GM12878 (cell line): ENCODE measurements at regions not wholly inside any gene's neighbourhood (a gene's known extent, or its start where the extent isn't known, plus 50 kb on each side); places are given as distances from the start of the nearest gene placed in this dataset.

Experiments used
- ASH2L ChIP-seq: fragments of 300-600, 200-600 bp; sonication (generic); IDR thresholded peaks from 2 replicates; pipeline ENCODE4 v1.6.1; 2017; ENCODE audit warnings: low read depth, mild to moderate bottlenecking, borderline replicate concordance
- CREB1 ChIP-seq: IDR thresholded peaks from 2 replicates; pipeline ENCODE4 v1.6.1; 2012; ENCODE audit warnings: low read depth, mild to moderate bottlenecking, inconsistent platforms
- ESRRA ChIP-seq: IDR thresholded peaks from 2 replicates; pipeline ENCODE4 v1.6.1; 2012; ENCODE audit warnings: mild to moderate bottlenecking, low read length, improper control_type of control experiment
- IKZF1 ChIP-seq: fragments of 450-650 bp; conservative IDR thresholded peaks from 2 replicates; pipeline ENCODE4 v1.6.1; 2017; ENCODE audit warnings: antibody characterized with exemption, mild to moderate bottlenecking
- JUNB ChIP-seq: IDR thresholded peaks from 2 replicates; pipeline ENCODE4 v1.6.1; 2016; ENCODE audit warnings: antibody characterized with exemption, mild to moderate bottlenecking
- POLR2AphosphoS5 ChIP-seq: IDR thresholded peaks from 2 replicates; pipeline ENCODE4 v1.6.1; 2011; ENCODE audit warnings: mild to moderate bottlenecking, low read length, inconsistent platforms
- RFX5 ChIP-seq: IDR thresholded peaks from 2 replicates; pipeline ENCODE4 v1.6.1; 2011; ENCODE audit warnings: low read depth, low read length, improper control_type of control experiment
- STAT1 ChIP-seq: fragments of 450-650 bp; conservative IDR thresholded peaks from 2 replicates; pipeline ENCODE4 v1.6.1; 2014; ENCODE audit warnings: antibody characterized with exemption, mild to moderate bottlenecking
- TARDBP ChIP-seq: IDR thresholded peaks from 2 replicates; pipeline ENCODE4 v1.6.1; 2016; ENCODE audit warnings: borderline replicate concordance
- YBX1 ChIP-seq: fragments of 450-650 bp; IDR thresholded peaks from 2 replicates; pipeline ENCODE4 v1.6.1; 2016; ENCODE audit warnings: antibody characterized with exemption
- TF ChIP-seq, protein P1 (sequence below): IDR thresholded peaks from 2 replicates; pipeline ENCODE4 v1.6.1; 2011; ENCODE audit warnings: low read depth, low read length, improper control_type of control experiment, borderline replicate concordance
- TF ChIP-seq, protein P2 (sequence below): IDR thresholded peaks from 2 replicates; pipeline ENCODE4 v1.6.1; 2011; ENCODE audit warnings: mild to moderate bottlenecking, low read depth, low read length, moderate library complexity; ENCODE audit not compliant: insufficient replicate concordance
- TF ChIP-seq, protein P3 (sequence below): fragments of 450-650 bp; formaldehyde crosslinking; IDR thresholded peaks from 2 replicates; pipeline ENCODE4 v1.4.0; 2022; ENCODE audit warnings: mild to moderate bottlenecking, moderate library complexity
- TF ChIP-seq, protein P4 (sequence below): IDR thresholded peaks from 2 replicates; pipeline ENCODE4 v1.6.1; 2012; ENCODE audit warnings: improper control_type of control experiment, low read depth, low read length; ENCODE audit not compliant: insufficient replicate concordance
- TF ChIP-seq, protein P5 (sequence below): IDR thresholded peaks from 2 replicates; pipeline ENCODE4 v1.6.1; 2012; ENCODE audit warnings: mild to moderate bottlenecking, low read depth, low read length

DNA sequence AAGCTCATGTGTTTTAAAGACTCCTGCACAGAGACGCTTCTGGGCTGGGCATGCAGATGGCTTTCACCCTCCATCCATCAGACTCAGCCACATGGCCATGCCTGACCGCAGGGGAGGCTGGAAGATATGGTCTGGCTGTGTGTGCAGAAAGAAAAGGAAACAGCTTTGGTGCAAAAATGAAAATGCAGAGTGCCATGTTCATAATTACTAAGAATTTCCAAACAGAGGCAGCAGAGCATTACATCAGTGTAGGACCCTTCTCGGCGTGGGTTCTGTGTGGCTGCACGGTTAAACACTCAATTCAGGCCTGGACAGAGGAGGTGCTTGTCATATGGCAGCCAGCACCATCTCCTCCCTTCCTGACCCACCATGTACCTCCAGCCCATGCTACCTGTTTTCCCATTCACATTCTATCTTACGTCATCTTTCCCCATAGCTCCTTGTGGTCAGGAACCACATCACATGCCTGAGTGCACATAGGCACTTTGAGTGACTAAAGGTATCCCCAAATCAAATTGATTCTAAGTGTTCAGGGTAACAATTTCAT is 200.3 kb upstream of the ID2 start (continued):
- TF ChIP-seq TARDBP: no peak
- TF ChIP-seq RFX5: no peak
- peak; percentile 91 for TF ChIP-seq IKZF1
- TF ChIP-seq, protein P1, sequence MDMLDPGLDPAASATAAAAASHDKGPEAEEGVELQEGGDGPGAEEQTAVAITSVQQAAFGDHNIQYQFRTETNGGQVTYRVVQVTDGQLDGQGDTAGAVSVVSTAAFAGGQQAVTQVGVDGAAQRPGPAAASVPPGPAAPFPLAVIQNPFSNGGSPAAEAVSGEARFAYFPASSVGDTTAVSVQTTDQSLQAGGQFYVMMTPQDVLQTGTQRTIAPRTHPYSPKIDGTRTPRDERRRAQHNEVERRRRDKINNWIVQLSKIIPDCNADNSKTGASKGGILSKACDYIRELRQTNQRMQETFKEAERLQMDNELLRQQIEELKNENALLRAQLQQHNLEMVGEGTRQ: no peak
- TF ChIP-seq POLR2AphosphoS5: no peak
- TF ChIP-seq, protein P2, sequence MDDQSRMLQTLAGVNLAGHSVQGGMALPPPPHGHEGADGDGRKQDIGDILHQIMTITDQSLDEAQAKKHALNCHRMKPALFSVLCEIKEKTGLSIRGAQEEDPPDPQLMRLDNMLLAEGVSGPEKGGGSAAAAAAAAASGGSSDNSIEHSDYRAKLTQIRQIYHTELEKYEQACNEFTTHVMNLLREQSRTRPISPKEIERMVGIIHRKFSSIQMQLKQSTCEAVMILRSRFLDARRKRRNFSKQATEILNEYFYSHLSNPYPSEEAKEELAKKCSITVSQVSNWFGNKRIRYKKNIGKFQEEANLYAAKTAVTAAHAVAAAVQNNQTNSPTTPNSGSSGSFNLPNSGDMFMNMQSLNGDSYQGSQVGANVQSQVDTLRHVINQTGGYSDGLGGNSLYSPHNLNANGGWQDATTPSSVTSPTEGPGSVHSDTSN: peak; percentile 16
- no peak for TF ChIP-seq ASH2L
- TF ChIP-seq ESRRA: no peak
- TF ChIP-seq, protein P3, sequence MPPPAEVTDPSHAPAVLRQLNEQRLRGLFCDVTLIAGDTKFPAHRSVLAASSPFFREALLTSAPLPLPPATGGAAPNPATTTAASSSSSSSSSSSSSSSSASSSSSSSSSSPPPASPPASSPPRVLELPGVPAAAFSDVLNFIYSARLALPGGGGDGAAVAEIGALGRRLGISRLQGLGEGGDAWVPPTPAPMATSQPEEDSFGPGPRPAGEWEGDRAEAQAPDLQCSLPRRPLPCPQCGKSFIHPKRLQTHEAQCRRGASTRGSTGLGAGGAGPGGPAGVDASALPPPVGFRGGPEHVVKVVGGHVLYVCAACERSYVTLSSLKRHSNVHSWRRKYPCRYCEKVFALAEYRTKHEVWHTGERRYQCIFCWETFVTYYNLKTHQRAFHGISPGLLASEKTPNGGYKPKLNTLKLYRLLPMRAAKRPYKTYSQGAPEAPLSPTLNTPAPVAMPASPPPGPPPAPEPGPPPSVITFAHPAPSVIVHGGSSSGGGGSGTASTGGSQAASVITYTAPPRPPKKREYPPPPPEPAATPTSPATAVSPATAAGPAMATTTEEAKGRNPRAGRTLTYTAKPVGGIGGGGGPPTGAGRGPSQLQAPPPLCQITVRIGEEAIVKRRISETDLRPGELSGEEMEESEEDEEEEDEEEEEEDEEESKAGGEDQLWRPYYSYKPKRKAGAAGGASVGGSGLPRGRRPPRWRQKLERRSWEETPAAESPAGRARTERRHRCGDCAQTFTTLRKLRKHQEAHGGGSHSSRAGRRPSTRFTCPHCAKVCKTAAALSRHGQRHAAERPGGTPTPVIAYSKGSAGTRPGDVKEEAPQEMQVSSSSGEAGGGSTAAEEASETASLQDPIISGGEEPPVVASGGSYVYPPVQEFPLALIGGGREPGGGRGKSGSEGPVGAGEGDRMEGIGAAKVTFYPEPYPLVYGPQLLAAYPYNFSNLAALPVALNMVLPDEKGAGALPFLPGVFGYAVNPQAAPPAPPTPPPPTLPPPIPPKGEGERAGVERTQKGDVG (CRISPR knock-in tag): no peak
- TF ChIP-seq YBX1: no peak
- TF ChIP-seq, protein P4, sequence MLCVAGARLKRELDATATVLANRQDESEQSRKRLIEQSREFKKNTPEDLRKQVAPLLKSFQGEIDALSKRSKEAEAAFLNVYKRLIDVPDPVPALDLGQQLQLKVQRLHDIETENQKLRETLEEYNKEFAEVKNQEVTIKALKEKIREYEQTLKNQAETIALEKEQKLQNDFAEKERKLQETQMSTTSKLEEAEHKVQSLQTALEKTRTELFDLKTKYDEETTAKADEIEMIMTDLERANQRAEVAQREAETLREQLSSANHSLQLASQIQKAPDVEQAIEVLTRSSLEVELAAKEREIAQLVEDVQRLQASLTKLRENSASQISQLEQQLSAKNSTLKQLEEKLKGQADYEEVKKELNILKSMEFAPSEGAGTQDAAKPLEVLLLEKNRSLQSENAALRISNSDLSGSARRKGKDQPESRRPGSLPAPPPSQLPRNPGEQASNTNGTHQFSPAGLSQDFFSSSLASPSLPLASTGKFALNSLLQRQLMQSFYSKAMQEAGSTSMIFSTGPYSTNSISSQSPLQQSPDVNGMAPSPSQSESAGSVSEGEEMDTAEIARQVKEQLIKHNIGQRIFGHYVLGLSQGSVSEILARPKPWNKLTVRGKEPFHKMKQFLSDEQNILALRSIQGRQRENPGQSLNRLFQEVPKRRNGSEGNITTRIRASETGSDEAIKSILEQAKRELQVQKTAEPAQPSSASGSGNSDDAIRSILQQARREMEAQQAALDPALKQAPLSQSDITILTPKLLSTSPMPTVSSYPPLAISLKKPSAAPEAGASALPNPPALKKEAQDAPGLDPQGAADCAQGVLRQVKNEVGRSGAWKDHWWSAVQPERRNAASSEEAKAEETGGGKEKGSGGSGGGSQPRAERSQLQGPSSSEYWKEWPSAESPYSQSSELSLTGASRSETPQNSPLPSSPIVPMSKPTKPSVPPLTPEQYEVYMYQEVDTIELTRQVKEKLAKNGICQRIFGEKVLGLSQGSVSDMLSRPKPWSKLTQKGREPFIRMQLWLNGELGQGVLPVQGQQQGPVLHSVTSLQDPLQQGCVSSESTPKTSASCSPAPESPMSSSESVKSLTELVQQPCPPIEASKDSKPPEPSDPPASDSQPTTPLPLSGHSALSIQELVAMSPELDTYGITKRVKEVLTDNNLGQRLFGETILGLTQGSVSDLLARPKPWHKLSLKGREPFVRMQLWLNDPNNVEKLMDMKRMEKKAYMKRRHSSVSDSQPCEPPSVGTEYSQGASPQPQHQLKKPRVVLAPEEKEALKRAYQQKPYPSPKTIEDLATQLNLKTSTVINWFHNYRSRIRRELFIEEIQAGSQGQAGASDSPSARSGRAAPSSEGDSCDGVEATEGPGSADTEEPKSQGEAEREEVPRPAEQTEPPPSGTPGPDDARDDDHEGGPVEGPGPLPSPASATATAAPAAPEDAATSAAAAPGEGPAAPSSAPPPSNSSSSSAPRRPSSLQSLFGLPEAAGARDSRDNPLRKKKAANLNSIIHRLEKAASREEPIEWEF: no peak
- TF ChIP-seq CREB1: 0 out of 2 replicates have a peak, but pooled peaks have one; percentile 18
- no peak for TF ChIP-seq STAT1
- TF ChIP-seq, protein P5, sequence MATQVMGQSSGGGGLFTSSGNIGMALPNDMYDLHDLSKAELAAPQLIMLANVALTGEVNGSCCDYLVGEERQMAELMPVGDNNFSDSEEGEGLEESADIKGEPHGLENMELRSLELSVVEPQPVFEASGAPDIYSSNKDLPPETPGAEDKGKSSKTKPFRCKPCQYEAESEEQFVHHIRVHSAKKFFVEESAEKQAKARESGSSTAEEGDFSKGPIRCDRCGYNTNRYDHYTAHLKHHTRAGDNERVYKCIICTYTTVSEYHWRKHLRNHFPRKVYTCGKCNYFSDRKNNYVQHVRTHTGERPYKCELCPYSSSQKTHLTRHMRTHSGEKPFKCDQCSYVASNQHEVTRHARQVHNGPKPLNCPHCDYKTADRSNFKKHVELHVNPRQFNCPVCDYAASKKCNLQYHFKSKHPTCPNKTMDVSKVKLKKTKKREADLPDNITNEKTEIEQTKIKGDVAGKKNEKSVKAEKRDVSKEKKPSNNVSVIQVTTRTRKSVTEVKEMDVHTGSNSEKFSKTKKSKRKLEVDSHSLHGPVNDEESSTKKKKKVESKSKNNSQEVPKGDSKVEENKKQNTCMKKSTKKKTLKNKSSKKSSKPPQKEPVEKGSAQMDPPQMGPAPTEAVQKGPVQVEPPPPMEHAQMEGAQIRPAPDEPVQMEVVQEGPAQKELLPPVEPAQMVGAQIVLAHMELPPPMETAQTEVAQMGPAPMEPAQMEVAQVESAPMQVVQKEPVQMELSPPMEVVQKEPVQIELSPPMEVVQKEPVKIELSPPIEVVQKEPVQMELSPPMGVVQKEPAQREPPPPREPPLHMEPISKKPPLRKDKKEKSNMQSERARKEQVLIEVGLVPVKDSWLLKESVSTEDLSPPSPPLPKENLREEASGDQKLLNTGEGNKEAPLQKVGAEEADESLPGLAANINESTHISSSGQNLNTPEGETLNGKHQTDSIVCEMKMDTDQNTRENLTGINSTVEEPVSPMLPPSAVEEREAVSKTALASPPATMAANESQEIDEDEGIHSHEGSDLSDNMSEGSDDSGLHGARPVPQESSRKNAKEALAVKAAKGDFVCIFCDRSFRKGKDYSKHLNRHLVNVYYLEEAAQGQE: no peak
- peak; percentile 51; the same call in 1 of the 2 replicates for TF ChIP-seq JUNB
